ENCODE measurements at regions not wholly inside any gene's neighbourhood (a gene's known extent, or its start where the extent isn't known, plus 50 kb on each side); places are given as distances from the start of the nearest gene placed in this dataset.

GRCh38 chr2:172685467-172685866, 50.2 kb upstream of the RAPGEF4 start:
- H3K36me3 ChIP-seq (ENCODE audit: control insufficient read depth, insufficient read depth, low read length): no peaks in the 10 kb centered on the region
- no peak for TF ChIP-seq CTCF (IDR thresholded peaks at IDR 0.05; ENCODE audit: insufficient read depth, low read length, severe bottlenecking)
- no peak for FAIRE-seq
- no peak for DNase-seq (ENCODE audit: low read depth)
- no peak overlapping the region for H3K4me3 ChIP-seq (ENCODE audit: low read depth, low read length)
- no peaks in the 10 kb centered on the region for H3K27me3 ChIP-seq (ENCODE audit: control insufficient read depth, insufficient read depth, low read length)

Data from bronchial epithelial cell (primary cell).